HEK293 (cell line): ENCODE measurements at regions not wholly inside any gene's neighbourhood (a gene's known extent, or its start where the extent isn't known, plus 50 kb on each side); places are given as distances from the start of the nearest gene placed in this dataset.

Experiments
- SALL2 ChIP-seq: fragments of 450-650 bp; formaldehyde crosslinking; IDR thresholded peaks from 2 replicates; pipeline ENCODE4 v1.5.0; 2017; ENCODE audit warnings: missing biosample characterization, mild to moderate bottlenecking, missing genetic modification characterization, borderline replicate concordance
- ZBTB26 ChIP-seq: fragments of 450-650 bp; formaldehyde crosslinking; optimal IDR thresholded peaks from 2 replicates; pipeline ENCODE3; 2016; ENCODE audit warnings: missing biosample characterization, mild to moderate bottlenecking, missing genetic modification characterization
- ZNF510 ChIP-seq: fragments of 450-650 bp; formaldehyde crosslinking; IDR thresholded peaks from 2 replicates; pipeline ENCODE4 v1.5.1; 2018; ENCODE audit warnings: mild to moderate bottlenecking, missing genetic modification characterization, missing biosample characterization; ENCODE audit not compliant: insufficient replicate concordance
- ZNF600 ChIP-seq: fragments of 450-650 bp; formaldehyde crosslinking; IDR thresholded peaks from 2 replicates; pipeline ENCODE4 v1.5.1; 2016; ENCODE audit warnings: missing biosample characterization, missing genetic modification characterization
- ZNF677 ChIP-seq: fragments of 450-650 bp; IDR thresholded peaks from 2 replicates; pipeline ENCODE4 v1.5.0; 2018; ENCODE audit warnings: missing biosample characterization, mild to moderate bottlenecking, missing genetic modification characterization, moderate library complexity
- TF ChIP-seq, protein P1 (sequence below): fragments of 450-650 bp; formaldehyde crosslinking; conservative IDR thresholded peaks from 2 replicates; pipeline ENCODE4 v1.5.1; 2016; ENCODE audit warnings: low read depth, missing biosample characterization, missing genetic modification characterization
- TF ChIP-seq, protein P2 (sequence below): fragments of 450-650 bp; formaldehyde crosslinking; IDR thresholded peaks from 2 replicates; pipeline ENCODE4 v1.5.1; 2017; ENCODE audit warnings: missing biosample characterization, missing genetic modification characterization

GRCh38 chr16:25443994-25444393 is 186.3 kb upstream of the ZKSCAN2 start:
- TF ChIP-seq, protein P1, sequence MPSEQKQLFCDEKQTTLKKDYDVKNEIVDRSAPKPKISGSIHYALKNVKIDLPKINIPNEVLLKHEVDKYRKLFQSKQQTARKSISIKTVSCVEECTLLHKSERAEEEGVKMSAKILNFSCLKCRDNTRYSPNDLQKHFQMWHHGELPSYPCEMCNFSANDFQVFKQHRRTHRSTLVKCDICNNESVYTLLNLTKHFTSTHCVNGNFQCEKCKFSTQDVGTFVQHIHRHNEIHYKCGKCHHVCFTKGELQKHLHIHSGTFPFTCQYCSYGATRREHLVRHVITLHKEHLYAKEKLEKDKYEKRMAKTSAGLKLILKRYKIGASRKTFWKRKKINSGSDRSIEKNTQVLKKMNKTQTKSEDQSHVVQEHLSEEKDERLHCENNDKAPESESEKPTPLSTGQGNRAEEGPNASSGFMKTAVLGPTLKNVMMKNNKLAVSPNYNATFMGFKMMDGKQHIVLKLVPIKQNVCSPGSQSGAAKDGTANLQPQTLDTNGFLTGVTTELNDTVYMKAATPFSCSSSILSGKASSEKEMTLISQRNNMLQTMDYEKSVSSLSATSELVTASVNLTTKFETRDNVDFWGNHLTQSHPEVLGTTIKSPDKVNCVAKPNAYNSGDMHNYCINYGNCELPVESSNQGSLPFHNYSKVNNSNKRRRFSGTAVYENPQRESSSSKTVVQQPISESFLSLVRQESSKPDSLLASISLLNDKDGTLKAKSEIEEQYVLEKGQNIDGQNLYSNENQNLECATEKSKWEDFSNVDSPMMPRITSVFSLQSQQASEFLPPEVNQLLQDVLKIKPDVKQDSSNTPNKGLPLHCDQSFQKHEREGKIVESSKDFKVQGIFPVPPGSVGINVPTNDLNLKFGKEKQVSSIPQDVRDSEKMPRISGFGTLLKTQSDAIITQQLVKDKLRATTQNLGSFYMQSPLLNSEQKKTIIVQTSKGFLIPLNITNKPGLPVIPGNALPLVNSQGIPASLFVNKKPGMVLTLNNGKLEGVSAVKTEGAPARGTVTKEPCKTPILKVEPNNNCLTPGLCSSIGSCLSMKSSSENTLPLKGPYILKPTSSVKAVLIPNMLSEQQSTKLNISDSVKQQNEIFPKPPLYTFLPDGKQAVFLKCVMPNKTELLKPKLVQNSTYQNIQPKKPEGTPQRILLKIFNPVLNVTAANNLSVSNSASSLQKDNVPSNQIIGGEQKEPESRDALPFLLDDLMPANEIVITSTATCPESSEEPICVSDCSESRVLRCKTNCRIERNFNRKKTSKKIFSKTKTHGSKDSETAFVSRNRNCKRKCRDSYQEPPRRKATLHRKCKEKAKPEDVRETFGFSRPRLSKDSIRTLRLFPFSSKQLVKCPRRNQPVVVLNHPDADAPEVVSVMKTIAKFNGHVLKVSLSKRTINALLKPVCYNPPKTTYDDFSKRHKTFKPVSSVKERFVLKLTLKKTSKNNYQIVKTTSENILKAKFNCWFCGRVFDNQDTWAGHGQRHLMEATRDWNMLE (tag by site-specific recombination), result no peak
- TF ChIP-seq ZNF510 (tag by site-specific recombination) (no peak), ZNF600 (no peak), SALL2 (tag by site-specific recombination) (no peak), ZNF677 (tag by site-specific recombination) (no peak), ZBTB26 (tag by site-specific recombination) (no peak)
- TF ChIP-seq, protein P2, sequence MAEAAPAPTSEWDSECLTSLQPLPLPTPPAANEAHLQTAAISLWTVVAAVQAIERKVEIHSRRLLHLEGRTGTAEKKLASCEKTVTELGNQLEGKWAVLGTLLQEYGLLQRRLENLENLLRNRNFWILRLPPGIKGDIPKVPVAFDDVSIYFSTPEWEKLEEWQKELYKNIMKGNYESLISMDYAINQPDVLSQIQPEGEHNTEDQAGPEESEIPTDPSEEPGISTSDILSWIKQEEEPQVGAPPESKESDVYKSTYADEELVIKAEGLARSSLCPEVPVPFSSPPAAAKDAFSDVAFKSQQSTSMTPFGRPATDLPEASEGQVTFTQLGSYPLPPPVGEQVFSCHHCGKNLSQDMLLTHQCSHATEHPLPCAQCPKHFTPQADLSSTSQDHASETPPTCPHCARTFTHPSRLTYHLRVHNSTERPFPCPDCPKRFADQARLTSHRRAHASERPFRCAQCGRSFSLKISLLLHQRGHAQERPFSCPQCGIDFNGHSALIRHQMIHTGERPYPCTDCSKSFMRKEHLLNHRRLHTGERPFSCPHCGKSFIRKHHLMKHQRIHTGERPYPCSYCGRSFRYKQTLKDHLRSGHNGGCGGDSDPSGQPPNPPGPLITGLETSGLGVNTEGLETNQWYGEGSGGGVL, result no peak
